Glutamatergic neuron (in vitro differentiated cells): ENCODE measurements at regions not wholly inside any gene's neighbourhood (a gene's known extent, or its start where the extent isn't known, plus 50 kb on each side); places are given as distances from the start of the nearest gene placed in this dataset.

Source experiments
- DNase-seq: peaks from one replicate; pipeline ENCODE4 v3.0.0; 2022
- H3K27ac Mint-ChIP-seq: one replicate; pipeline ENCODE4 v1.8.0; 2020; ENCODE audit warnings: mild to moderate bottlenecking, mixed read lengths, inconsistent platforms; ENCODE audit not compliant: unreplicated experiment
- H3K27me3 Mint-ChIP-seq: one replicate; pipeline ENCODE4 v1.8.0; 2020; ENCODE audit warnings: mild to moderate bottlenecking, moderate library complexity, mixed read lengths, inconsistent platforms; ENCODE audit not compliant: unreplicated experiment
- H3K36me3 Mint-ChIP-seq: one replicate; pipeline ENCODE4 v1.8.0; 2020; ENCODE audit warnings: mild to moderate bottlenecking, mixed read lengths, inconsistent platforms; ENCODE audit not compliant: unreplicated experiment
- H3K4me1 Mint-ChIP-seq: one replicate; pipeline ENCODE4 v1.8.0; 2020; ENCODE audit warnings: mild to moderate bottlenecking, low read depth, mixed read lengths, inconsistent platforms; ENCODE audit not compliant: unreplicated experiment
- H3K4me3 Mint-ChIP-seq: one replicate; pipeline ENCODE4 v1.8.0; 2020; ENCODE audit warnings: mild to moderate bottlenecking, mixed read lengths, inconsistent platforms; ENCODE audit not compliant: unreplicated experiment
- H3K9me3 Mint-ChIP-seq: one replicate; pipeline ENCODE4 v1.8.0; 2020; ENCODE audit warnings: mild to moderate bottlenecking, moderate library complexity, mixed read lengths, inconsistent platforms; ENCODE audit not compliant: unreplicated experiment
- CTCF ChIP-seq: fragments of 200-600 bp; sonication (generic); IDR thresholded peaks from one replicate; pipeline ENCODE4 v1.5.0; 2021; ENCODE audit not compliant: partially characterized antibody, unreplicated experiment

- TF ChIP-seq CTCF, result no peak
- Mint-ChIP-seq H3K36me3 (peaks cover 14% of the 10 kb centered on the region), H3K27me3 (no peaks in the 10 kb centered on the region), H3K27ac (no peak overlapping the region), H3K4me1 (no peaks in the 10 kb centered on the region), H3K4me3 (no peak overlapping the region), H3K9me3 (no peaks in the 10 kb centered on the region)
- DNase-seq, result no peak
These were observed 138.1 kb upstream of the THSD7A start for GRCh38 chr7:11970132-11970531.

- Mint-ChIP-seq H3K9me3 (peaks cover 4% of the 10 kb centered on the region), H3K27me3 (no peaks in the 10 kb centered on the region), H3K36me3 (peaks cover 7% of the 10 kb centered on the region), H3K27ac (no peak overlapping the region), H3K4me1 (no peaks in the 10 kb centered on the region), H3K4me3 (no peak overlapping the region)
- no peak for DNase-seq
- no peak for TF ChIP-seq CTCF
These were observed 153.4 kb upstream of the THSD7A start for GRCh38 chr7:11985376-11985775.

- H3K9me3 Mint-ChIP-seq, result peaks cover 4% of the 10 kb centered on the region
- H3K4me3 Mint-ChIP-seq, result no peak overlapping the region
- H3K4me1 Mint-ChIP-seq, result no peaks in the 10 kb centered on the region
- no peaks in the 10 kb centered on the region for H3K27me3 Mint-ChIP-seq
- no peak for DNase-seq
- no peak overlapping the region for H3K27ac Mint-ChIP-seq
- peaks cover 7% of the 10 kb centered on the region for H3K36me3 Mint-ChIP-seq
- TF ChIP-seq CTCF, result no peak
These were observed 154.0 kb upstream of the THSD7A start for GRCh38 chr7:11985971-11986370.

- TF ChIP-seq CTCF, result no peak
- H3K27ac Mint-ChIP-seq, result no peak overlapping the region
- no peaks in the 10 kb centered on the region for H3K27me3 Mint-ChIP-seq
- no peak overlapping the region for H3K4me3 Mint-ChIP-seq
- no peaks in the 10 kb centered on the region for H3K4me1 Mint-ChIP-seq
- DNase-seq, result no peak
- peaks cover 2% of the 10 kb centered on the region for H3K9me3 Mint-ChIP-seq
- peaks cover under 1% of the 10 kb centered on the region for H3K36me3 Mint-ChIP-seq
These were observed 156.2 kb upstream of the THSD7A start for GRCh38 chr7:11988186-11988585.

- Mint-ChIP-seq H3K9me3 (peaks cover 3% of the 10 kb centered on the region), H3K27me3 (peaks cover 2% of the 10 kb centered on the region), H3K36me3 (no peaks in the 10 kb centered on the region), H3K4me1 (peaks cover 10% of the 10 kb centered on the region), H3K4me3 (no peak overlapping the region), H3K27ac (no peak overlapping the region)
- TF ChIP-seq CTCF, result no peak
- no peak for DNase-seq
These were observed 170.4 kb upstream of the THSD7A start for GRCh38 chr7:12002428-12002827.
